ENCODE measurements at regions not wholly inside any gene's neighbourhood (a gene's known extent, or its start where the extent isn't known, plus 50 kb on each side); places are given as distances from the start of the nearest gene placed in this dataset.

DNA sequence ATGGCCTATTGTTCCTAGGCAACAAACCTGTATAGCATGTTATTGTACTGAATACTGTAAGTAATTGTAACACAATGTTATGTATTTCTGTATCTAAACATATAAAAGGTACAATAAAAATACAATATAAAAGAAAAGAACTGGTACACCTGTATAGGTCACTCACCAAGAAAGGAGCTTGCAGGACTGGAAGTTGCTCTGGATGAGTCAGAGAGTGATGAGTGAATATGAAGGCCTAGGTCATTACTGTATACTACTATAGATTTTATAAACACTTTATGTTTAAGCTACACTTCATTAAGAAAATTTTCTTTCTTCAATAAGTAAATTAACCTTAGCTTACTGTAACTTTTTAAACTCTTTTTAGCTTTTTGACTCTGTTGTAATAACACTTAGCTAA lies 559.9 kb downstream of the PLPP3 start:
- DNase-seq = no peak

DNA sequence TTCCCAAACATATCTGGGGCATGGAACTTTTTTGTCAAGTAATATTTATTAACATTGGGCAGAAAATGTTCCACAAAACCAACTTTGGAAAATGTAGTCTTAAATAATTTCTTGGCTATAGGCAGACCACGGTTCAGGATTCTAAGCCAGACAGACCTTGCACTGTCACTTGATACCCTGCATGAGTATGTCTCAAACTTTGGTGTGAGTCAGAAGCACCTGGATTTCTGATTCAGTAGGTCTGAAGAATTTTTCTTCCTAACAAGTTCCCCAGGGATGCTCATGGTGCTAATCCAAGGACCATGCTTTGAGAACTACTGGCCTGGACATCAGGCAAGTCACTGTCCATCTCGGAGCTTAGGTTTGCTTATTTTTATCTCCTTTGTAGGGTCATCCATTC lies 562.0 kb downstream of the PLPP3 start:
- no peak for DNase-seq

DNA sequence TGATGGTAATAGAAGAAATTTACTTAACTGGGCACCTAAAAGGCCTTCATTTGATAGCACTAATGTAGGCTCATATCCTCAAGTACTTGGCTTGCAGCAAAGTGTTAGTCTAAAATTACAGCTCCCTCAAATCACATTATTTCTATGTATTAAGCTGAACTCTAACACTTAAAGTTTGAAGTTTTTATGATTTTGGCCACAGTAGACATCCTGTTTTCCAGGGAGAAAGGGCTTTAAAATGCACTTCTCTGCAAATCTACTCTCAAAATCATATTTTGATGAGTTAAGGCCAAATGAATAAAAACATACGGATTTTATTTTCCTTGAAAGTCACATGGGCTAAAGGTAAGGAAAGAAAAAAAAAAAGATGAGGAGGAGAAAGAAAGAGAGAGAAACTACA lies 575.5 kb downstream of the PLPP3 start:
- DNase-seq = no peak

DNA sequence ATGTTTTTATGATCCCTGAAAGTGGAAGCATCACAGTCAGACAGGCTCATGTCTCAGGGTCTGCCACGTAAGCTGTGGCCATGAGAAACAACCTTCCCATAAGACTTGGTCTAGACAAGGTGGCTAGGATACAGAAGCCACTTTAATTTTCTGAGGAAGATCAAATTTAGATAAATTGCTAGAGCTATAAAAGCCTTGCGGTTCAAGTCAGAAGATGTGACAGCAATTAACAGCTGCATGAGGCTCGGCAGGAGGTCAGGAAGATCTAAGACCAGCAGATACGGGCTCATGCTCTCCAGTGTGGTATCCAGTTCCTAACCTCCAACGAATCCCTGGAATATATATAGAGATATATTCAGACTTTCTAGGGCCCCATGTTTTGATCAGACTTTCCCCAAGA lies 577.1 kb downstream of the PLPP3 start:
- no peak for DNase-seq

DNA sequence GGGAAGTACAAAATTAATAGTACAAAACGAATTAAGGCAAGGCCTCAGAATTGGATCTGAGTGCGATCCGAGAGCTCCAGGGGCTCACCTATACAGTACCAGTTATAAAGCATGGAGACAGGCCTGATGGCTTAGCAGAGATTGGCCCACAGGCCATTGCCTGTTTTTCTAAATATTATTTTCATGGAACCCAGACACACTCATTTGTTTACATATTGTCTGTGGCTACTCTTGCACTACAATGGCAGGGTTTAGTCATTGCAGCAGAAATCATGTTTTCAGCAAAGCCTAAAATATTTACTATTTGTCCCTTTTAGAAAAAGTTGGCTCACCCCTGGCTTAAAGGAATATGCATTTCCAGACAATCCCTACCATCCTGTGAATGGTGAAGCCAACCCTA lies 578.9 kb downstream of the PLPP3 start:
- DNase-seq = no peak

DNA sequence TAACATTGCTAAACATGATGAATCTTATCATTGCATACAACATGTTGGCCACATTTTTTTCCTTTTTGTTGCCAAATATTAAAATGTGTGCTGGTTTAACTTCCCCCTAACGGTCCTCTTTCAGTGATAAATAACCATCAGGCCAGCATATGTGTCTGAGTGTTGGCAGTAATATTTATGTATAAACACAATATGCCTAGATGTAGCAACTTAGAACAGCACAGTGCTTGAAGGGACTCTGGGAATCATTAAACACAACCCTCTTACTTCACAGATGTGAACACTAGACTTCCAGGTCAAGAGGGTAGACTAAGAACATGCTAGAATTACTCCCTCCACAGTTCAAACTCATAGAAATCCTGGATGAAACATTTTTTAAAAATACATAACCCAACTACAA lies 581.8 kb downstream of the PLPP3 start:
- no peak for DNase-seq

DNA sequence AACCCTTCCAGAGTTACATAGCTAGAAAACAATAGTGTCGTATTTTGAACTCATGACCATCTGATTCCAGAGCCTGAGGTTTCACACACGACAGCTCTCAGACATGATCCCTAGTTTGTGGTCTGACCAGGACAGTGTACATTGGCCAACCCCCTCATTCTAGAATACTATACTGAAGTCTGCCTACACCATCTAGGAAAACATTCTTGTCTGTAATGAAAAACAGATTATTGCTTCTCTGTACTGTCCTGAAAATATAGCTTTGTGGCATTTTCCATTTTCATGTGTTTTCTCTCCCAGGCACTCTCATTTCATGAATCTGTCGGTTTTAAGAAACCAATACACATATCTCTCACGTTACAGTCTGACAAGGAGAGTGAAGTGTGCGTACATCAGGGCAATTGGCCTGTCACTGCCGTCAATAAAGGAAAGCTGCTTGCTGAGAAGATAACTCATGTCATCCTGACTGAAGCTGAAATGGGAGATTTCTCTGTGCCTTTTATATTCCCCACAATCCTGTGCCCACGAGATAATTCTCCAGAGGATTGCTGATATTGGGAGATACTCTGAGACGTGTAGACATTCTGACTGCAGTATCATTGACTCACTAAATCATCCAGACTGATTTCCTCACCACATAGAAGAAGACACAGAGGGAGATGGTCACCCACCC lies 585.6 kb downstream of the PLPP3 start:
- DNase-seq = no peak

DNA sequence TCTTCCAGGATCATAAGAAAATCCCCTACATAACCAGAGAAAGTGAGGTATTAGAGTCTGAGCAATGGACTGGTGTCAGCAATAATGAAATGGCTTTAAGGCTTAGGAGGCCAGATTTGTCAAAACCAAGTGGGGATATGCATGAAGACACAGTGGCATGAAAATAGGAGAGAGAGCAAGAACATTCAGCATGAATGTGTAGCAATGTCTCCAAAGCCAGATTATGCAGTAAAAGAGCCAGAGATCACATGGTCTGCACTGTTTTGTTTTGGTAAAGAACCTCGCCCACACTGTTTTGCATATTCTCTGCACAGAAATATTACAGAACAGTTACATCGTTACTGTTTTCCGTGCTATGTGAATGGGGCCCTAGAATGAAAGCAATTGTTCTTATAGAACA lies 589.4 kb downstream of the PLPP3 start:
- no peak for DNase-seq

DNA sequence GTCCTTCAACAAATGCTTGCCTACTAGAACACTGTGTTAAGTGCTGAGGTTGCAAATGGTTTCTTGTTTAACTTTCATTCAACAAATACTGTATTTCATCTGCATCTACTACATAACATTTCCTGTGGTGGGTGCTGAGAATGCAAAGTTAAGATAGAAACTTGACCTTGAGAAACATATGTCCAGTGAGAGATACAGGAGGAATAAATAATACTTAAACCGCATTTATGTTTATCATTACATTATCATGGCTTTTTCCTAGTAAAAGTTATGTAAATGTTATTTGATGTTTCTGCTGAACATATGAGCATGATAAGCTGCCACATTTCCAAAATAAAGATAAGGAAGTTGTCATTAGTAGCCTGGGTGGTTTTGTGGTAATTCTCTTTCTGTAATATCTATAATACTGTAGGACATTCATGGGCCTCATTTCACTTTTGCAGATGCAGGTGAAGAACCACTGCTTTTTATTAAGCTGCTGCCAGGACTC lies 590.4 kb downstream of the PLPP3 start:
- no peak for DNase-seq

DNA sequence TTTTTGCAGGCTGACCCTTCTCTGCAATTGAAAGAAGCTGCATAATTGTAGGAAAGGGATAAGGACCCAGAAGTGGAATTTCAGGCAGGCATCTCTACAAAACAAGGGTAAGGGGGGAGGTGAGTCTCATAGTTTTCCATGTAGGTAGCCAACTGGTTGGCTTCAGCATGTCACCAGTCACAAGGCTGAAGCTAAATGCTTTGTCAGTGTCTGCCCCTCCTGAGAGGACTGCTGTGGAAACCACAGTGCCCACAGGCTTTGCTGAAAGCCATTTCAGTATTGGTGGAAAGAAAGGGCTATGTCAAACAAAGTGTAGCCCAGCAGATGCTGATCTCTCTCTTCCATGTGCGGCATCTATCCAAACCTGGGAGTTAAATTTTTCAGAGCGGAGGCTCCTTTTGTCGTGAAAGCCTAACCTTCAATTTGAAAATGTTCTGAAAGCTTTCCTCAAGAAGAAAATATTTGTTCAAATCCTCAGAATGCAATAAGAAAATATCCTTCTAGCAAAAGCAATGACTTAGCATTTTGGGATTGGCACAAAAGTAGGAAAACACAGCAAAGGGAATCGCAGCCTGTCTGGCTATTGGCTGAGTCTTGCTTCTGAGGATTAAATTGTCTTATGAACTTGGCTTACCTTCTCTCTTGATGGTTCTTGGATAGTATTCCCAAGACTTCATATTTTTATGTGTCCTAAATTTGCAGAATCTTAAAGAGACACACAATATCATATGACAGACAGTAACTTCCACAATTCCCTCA lies 591.7 kb downstream of the PLPP3 start:
- no peak for DNase-seq

DNA sequence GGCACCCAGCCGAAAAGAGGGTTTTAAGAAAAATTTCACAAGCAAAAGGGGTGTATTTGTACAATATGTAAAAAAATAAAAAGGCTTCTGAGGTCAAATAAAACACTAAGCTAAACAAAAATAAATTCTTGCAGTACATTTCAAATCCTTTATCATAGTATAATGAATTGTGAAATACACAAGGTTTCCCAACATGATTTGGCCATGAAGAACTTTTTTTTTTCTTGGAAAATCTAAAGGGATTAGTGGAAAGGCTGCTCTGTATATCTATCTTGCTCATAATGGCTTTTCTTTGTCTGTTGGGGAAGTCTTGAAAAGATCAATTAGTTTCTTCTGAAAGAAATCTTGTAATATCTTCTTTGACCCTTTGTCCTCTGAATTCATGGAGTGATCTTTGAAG lies 593.4 kb downstream of the PLPP3 start:
- no peak for DNase-seq

DNA sequence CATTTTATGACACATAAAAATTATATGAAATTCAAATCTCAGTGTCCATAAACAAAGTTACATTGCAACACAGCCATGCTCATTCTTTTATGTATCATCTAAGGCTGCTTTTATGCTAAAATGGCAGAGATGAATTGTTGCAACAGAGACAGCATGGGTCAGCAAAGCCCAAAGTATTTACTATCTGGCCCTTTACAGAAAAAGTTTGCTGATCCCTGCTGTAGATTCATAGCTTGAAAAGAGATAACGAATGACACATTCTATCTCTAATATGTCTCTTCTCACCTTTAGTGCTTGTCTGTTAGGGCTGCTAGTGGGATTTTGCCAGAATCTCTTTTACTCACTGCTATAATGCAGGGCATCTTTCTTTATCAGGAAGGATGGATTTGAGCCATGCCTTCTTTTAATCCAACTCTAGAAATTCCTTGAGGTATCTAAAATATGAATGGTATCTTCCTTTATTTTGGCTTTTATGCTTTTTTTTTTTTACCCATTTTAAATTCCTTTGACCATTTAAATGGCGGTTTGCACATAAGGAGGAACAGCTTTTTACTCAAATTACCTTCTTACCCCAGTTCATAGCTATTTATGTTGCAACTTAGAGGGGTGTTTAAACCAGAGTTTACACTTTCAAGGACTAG lies 598.2 kb downstream of the PLPP3 start:
- no peak for DNase-seq

DNA sequence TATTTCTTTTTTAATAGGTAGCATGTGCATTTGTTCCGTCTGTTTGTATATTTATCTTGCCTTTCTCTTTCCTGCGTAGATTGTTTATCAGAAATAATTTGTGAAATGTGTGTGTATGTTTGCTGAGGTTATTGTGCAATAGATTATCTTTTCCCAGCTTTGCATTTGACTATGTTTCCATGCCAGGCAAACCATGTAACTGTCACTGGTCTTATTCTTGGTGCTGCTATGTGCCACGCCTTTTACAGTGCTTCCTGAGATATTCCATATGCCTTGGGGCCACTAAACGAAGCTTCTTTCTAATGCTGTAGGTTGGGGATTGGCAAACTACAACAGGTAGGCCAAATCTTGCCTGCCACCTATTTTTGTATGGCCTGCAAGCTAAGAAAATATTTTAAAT lies 598.8 kb downstream of the PLPP3 start:
- DNase-seq = no peak

DNA sequence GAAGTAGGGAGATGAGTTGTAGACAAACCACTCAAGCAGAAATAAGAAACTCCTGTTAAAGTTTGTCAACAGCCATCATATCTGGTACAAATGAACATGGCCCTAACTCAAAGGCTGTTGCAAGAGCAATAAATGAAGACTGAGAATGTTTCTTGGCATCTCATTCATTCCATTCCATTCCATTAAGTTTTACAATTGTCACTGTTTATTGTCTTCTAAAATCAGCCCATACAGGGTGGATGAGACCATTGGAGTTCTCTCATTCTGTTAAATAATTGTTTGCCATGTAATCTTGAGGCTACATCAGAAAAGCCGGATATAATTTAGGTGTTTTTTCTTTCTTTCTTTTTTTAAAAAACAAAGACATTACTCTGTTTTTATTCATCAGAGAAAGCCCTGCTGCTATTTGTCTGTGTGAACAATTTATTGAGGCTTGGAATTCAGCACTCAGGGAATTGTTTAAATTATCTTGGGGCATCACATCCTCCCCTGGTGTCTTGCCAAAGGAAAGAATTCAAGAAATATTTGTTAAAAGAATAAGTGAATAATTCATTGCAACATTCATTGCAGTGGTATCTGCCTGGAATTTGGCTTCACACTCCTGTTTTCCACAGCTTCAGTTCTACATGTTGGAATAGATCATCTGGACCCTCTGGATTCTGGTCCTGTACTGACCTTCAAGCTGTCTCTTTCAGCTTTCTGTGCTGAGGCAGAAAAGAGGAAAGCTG lies 604.5 kb downstream of the PLPP3 start:
- DNase-seq = no peak

DNA sequence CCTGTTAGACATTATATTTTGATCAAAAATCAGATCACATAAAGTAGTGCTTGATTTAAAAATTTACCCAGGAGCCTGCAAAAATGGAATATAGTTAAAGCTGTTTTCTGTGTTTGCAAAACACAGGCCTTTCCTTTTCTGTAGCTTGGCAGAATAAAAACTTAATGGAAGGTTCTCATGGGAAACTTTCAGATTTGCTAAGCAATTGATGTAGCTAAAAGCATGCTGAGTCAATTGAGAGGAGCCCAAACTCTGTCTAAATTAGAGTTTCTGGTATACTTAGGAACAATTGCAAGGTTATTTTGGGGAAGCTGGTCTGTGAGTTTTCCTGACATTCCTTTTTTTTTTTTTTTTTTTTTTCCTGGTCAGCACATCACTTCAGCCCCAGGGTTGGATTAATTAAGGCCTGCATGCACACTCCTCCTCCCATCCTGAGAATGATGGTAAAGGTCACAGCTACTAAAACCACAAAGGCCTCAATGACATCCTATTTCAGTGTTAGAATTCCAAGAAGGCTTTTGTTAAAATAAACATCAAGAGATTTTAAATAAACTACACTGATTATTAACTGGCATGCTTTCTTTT lies 608.7 kb downstream of the PLPP3 start:
- no peak for DNase-seq

DNA sequence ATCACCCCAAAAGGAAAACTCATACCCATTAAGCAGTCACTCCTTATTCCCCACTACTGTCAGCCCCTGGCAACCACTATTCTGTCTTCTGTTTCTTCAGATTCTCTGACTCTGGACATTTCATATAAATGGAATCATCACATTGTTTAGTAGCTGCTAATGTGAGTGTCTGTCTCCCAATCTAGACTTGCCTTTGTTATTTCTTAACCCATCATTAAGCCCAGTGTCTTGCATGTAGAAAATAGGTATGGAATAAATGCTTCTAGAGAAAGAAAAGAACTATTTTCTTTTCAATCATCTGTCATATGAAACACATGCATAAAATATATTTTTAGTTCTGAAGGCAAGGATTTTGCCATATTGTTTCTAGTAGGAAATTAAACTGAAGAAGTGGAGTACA lies 610.0 kb downstream of the PLPP3 start:
- DNase-seq = no peak

DNA sequence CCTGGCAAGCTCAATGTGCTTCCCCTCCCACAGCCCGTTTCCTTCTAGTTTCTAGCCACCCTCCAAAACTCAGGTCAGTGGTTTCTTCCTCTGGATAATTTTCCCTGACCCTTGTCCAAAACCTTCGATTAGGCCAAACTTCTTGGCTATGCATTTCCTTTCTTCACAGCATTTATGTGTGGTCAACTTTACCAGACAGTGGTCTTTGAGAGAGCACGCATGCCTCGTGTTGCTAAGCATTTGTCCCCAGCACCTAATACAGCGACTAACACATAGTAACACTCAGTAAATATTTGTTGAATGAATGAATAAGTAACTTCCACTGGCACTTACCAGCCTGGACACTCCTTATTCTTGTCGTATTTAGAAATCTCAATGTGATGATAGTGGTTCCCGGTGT lies 610.7 kb downstream of the PLPP3 start:
- no peak for DNase-seq

DNA sequence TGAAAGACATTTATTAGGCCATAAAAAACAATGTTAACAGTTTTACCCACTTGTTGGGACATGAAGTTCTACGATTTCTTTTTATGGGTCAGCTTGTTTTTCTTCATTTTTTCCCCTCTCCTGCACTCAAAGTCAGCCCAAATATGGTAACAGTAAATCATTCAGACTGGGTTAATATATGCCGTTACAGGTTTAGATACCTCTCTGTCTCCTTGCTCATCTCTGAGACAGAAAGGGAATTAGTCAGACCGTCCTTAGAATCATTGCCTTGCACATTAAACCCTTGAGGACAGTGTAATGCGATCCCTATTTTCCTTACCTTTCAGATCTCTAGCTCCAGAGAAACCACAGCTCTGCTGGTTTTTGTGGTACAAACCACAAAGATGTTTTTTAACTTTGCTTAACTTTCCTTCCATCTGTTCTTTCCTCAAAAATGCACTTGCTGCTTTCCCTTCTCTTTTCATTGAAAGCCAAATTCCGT lies 613.3 kb downstream of the PLPP3 start:
- DNase-seq = no peak

DNA sequence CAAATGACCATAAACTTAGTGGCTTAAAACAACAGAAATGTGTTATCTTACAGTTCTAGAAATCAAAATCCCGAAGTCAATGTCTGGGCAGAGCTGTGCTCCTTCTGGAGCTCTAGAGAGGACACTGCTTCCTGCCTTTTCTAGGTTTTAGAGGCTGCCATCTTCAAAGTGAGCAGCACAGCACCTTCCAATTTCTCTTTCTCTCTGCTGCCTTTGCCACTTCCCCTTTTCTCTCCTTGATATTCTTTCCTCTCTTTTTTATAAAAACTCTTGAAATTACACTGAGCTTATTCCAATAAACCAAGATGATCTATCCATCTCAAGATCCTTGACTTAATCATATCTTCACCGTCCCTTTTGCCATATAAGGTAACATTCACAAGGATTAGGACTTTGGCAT lies 616.9 kb downstream of the PLPP3 start:
- no peak for DNase-seq

DNA sequence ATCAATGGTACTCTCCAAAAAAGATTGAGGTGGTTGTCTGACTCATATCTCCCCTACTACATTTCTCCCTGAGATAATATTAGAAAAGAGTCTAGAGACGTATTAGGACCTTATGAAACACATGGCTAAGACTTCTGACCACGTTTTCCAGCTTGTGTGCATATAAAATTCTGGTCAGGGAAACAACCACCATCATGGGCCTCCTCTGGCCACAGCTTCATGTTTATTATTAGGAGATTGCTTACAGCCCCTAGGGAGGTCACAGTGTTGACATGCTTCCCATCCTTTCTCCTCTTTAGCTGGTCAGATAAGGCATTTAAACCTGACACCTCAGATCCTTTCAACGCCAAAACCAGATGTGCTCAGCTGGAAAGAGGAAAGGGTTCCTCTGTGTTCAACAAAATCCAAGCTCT lies 620.2 kb downstream of the PLPP3 start:
- no peak for DNase-seq

DNA sequence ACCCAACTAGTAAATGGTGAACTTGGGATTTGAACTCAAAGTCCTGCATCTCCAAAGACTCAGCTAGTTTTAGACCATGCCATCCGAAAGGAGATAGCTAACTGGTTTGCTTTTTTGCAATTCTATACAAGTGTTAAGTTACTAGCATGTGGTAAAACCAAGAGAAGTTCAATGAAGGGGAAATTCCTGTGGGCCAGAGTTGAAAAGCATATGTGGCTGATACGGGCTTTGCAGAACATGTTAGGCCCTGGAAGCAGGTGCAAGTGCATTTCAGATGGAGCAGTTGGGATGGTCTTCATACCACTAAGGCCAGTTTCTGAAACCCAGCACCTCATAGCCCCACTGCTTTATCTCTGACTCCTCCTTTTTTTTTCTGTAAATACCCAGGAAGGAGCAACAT lies 620.9 kb downstream of the PLPP3 start:
- no peak for DNase-seq

DNA sequence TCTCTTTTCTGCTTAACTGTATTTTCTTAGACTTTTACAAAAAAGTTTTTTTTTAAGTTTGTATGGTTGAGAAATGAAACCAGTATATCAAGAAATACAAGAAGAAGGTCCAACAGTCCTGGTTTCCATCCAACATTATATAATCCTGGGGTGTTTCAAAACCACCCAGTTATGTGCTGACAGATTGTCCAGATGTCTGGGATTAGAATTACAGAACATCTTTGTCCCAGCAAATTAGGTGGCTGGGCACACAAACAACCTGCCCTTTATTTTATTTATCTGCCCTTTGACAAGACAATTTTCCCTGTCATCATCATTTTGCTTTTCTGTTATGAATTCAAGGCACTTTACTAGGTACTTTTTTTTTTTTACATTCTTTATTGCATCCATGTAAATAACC lies 622.1 kb downstream of the PLPP3 start:
- DNase-seq = no peak
